Stimulated activated CD4-positive, alpha-beta T cell treated with anti-CD3 and anti-CD28 coated beads, TNF-alpha, amount 100 ng/mL, for 24 hours (primary cell): ENCODE measurements at regions not wholly inside any gene's neighbourhood (a gene's known extent, or its start where the extent isn't known, plus 50 kb on each side); places are given as distances from the start of the nearest gene placed in this dataset.
A peak's percentile ranks its signal among the peaks of the same experiment; 100 is the strongest.

Source experiments
- DNase-seq, 3 experiments: peaks; one replicate each; pipeline ENCODE4 v3.0.0-alpha.2; 2020; ENCODE audit warnings: low read depth in 3 of 3

DNA sequence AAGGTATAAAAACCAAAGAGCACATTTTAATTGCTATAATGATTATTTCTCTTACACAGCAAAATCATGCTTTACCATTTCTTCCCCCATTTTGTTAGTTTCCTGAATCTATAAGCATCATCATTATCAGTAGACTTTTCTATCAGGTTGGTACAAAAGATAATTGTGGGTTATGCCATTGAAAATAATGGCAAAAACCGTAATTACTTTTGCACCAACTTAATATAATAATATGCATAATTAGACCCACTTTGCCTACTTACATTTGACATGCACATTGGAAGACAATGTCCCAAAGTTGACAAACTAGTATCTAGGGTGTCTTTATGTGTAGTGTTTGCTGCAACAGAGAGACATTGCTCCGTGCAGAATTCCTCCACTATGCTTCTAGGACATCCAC lies 594.2 kb downstream of the LMO4 start:
- no peak for DNase-seq

DNA sequence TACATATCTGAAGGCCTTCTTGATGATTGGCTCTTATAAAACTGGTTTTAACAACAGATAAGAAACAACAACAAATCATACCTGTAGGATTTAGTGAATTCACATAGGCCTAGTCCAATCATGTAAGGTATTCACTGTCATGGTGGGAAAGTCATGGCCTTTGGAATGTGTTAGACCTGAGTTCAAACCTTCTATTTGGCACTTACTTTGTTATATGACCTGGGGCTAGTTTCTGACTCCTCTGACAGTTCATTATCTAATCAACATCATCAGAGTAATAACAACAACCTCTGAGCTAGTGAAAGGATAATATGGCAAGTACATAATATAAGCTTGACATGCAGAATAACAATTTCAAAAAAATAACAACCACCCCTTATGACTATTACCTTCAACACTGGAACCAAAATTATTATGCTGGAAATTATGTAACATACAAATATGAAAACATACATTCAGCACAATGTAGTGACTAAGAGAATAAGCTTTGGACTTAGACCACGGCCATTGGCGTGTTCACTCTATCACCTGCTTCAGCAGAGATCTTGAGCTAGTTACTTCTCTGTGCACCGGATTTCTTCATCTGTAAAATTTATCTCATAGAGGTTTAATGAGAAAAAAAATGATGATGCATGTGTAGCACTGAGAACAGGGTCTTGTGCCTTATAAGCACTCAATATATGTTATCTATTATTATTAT lies 597.6 kb downstream of the LMO4 start:
- DNase-seq: no peak

DNA sequence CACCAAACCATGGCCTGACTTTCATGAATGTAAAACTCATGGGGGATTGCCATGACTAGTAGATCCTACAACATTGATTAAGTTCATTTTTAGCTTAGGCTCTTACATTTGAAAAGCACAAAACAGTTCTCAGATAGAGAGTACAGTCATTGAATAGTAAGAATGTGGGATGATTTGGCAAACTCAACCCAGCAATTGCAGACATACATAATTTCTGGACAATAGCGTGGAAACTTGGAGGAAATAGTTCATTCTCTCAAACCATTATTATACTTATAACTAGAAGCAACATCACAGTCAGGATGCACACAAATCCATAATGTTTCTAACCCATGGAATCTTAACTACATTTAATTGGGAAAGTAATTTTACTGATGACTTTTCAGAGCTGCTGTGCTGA lies 598.2 kb downstream of the LMO4 start:
- DNase-seq: no peak

DNA sequence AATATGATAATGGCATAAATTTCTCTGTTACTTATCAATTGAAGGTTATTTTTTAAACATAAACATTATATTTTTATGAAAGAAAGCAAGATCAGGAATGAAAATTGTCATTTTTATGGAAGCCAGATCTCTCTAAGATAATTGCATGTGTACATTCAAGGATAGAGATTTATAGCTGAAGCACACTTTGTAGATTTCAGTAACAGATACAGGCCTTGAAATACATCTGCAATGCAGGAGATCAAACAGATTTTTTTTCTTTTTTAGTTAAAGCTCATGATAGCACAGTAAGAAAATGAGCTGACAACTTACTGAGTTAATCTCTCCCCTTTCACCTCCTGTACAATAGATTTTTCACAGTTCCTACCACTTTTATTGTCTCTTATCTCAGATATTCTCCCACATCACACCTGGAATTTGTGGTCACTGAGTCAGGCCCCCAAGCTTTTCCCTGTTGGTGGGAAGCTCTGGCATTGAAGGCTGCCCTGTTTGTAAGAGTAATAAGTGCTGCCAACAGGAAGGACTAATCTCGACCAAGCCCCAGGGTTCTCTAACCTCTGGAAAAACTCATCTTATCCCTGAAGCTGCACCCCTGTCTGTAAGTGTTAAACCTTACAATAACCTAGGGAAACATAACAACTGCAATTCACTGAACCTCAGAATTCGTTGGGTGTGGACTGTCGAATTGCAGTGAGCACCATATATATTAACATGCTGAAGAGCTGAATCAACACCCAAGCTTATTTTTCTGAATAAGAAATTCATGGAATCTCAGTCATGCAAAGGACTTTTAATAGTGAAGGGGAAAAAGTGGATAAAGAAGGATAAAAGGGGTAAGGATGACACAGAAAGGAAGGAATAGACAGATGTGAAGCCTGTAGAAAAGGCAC lies 599.0 kb downstream of the LMO4 start:
- no peak for DNase-seq

DNA sequence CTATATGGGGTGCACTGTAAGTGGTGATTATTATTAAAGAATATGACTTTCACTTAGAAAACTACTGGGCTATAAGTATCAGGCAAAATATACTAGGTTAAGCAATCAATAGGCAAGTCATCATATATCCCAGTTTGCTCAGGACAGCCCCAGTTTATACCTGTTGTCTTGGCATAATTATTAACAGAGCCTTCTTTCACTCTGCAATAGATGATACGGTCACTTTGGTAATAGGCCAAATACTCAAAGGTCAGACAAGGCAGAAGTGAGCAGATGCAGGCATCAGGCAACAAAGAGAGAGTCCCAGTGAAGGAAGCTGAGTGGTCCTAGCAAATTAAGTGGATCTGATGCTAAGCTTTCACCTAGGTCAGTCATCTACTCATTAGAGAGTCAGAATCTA lies 599.9 kb downstream of the LMO4 start:
- no peak for DNase-seq

DNA sequence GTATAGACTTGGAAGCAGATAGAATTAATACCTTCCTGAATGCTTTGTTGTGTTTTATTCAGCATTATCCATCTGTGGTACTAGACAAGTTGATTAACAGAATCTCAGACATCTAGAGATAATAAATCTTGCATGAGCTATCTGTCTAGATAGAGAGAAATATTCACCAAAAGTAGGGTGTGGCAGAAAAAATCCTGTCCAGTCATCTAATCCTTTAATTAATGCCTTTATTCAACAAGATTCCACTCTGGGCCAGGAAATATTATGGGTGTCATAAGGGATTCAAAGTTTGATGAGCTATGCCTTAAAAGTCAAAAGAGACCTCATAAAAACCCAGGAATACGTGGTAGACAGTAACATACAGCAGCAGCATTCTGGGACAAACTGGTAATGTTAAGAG lies 601.2 kb downstream of the LMO4 start:
- DNase-seq: no peak

DNA sequence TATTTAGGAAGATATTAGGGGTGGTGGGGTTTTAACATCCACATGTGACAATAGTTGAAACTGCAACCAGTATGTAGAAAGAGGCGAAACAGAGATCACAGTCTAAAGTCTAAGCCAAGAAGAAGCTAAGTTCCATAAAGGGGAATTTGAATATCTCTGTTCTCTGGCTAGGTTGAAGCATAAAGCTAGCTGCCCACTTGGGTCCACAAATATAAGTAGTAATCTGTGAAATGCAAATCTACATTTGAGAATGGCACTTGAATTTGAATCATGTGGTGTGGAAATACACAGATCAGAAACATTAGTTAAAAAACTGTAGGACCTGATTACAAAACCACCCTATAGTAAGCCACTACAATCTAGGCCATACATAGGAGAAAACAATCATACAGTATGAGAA lies 602.1 kb downstream of the LMO4 start:
- DNase-seq: no peak

DNA sequence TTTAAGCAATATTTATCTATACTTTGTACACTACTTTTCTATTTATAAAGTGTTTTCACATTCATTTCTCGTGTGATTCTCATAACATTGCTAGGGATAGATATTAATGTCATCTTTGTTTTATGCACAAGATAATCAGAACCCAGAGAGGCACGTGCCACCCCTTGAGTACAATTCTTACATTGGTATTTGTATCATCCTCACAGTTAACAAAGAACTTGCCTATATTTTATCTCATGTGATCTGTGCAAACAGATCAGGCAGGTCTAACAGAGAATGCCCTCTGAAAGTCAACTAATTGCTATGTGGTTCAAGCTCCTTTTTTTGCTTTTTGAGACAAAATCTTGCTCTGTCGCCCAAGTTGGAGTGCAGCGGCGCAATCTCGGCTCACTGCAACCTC lies 604.5 kb downstream of the LMO4 start:
- DNase-seq: no peak

DNA sequence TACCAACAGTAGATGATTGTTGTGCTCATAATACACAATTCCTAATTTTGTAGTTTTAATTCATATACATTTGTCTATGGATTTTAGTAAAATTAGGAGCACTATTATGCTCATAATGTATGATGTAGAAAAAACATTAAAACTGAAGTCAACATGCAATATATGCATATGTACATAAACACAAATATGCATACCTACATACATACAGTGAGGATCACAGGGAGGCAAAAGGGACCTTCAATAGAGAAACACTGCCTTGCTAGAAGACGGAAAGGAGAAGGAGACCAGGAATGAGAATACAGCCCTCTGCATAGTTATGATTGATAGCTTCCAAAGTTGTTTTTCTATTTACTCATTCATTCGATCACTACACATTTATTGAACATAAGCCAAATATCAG lies 606.5 kb downstream of the LMO4 start:
- no peak for DNase-seq

DNA sequence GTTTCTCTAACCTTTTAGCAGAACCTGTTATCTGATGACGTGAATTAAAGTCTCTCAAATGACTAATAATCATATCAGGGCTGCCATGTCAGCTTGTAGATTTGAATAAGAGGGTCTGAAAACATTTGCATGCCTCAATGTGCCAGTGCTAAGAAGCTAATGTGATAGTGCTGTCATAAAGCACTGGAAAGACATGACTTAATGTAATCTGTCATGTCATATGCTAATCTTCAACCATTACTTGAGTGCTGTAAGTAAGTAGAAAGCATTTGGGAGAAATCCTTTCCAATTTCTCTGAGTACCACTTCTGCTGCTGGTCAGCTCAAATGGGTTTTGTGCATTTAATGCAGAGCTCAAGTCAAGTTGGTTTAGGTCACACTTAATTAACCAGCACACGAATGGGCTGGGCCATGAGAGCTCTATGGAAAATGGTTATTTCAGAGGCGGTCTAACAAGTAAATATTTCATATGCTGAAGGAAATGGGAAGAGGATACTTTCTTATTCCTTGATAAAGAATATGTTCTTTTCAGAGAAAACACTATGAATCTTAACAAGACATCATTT lies 609.2 kb downstream of the LMO4 start:
- DNase-seq: no peak

DNA sequence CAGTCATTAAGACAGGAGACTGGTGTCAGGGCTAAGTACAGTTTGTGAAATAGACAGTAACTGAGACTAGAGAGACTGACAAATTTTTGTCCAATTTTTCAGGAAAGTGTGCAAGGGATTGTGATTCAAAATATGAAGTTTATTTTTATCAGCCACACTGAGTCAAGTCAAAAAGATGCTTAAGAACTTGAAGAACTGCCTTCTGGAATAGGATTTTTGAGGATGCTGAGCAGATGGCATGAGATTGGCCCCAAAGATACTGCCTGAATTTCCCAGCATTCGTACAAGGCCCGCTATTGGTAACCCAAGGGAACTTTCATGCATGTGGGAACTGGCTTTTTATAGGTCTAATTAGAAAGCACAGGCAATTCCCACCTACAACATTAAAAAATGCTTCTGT lies 610.0 kb downstream of the LMO4 start:
- DNase-seq: no peak

DNA sequence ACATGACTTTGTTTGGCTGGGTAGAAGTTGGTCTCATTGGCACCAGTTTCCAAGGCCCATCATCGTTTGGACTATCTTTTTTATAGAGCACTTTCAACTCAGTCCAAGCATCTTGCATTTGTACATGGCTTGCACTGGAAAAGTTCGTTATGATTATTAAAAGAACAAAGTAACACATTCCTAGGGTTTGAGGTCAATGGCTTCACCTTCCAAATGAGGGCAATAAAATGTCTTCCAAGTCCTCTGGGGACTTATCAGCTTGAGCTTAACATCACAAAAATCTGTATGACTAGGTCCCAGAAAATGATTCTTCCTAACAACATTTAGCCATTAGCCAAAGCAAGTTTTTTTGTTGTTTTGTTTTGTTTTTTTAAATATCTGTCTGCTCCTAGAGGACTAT lies 610.8 kb downstream of the LMO4 start:
- no peak for DNase-seq

DNA sequence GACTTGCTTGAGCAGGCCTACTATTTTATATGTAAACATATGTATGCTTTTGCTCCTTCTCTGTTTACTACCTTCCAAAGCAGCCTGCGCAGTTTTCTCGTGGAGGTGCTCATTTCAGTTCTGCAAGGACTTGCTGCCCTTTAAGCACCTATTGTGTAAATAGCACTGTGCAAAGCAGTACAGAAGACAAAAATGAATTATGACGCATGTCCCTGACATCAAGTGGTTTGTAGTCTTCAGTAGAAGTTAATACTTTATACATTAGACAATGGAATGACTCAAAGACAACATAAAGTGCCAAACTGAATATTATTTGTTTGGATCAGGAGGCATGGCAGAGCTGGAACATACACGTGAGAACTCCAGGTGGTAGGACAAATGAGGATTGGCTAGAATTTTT lies 611.7 kb downstream of the LMO4 start:
- DNase-seq: no peak

DNA sequence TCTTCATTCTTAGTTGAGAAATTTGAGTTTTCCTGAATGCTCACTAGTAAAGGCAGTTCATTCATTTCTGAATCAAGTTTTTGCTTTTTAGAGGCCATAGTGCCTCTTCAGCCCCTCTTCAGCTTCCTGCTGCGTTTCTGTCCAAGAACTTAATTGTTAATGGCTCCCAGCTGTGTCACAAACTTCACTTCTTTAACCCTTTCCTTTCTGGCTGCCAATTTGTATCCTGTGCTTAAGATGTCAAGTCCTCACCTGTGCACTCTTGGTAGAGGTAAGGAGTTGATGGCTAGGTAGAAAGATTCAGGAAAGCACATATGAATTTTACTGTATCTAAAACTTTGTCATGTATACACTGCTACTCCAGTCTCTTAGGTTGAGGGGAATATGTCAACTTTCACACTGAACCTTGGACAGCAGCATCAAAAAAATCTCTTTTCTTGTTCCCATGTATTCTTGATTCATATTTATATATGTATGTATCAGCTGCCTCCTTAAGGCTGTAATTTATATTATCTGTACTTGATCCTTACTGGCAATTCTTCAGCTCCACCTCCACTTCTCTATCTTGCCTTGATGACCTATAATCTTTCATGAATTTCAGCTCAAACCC lies 612.8 kb downstream of the LMO4 start:
- DNase-seq: no peak

DNA sequence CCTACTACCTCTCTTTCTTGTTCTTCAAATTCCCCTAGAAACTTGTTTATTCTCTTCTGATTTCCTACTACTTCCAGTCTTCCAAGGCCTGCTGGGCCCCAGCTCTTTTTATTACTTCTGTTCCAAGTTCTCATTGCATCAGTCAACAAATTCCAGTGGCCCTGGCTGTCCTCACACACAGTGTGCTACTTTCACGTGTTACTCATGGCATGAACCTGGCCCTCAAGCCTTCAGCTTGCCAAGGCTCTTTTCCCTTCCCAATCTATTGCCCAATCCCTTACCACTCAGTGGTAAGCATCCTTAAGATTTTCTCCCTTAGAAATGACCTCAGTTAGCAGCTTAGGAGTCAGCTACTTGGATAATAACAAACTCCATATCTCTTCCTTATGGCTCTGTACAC lies 613.5 kb downstream of the LMO4 start:
- DNase-seq: no peak

DNA sequence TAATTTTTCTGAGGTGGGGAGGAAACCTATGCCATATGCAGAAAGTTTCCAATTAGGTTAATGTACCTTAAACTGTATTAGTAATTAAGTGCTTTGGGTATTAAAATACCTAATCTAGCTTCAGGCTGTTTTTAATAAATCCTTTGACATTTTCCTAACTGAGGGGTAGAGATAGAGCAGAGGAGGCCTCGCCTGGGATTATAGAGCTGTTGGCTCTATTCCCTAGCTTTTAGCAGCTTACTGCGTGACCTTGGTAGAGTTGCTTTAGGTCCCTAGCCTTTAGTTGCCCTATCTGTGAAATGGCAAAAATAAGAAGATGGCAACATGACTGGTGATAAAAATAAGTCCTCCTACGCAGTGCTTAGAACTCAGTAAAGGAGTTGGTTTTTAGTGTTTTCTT lies 621.0 kb downstream of the LMO4 start:
- no peak for DNase-seq

DNA sequence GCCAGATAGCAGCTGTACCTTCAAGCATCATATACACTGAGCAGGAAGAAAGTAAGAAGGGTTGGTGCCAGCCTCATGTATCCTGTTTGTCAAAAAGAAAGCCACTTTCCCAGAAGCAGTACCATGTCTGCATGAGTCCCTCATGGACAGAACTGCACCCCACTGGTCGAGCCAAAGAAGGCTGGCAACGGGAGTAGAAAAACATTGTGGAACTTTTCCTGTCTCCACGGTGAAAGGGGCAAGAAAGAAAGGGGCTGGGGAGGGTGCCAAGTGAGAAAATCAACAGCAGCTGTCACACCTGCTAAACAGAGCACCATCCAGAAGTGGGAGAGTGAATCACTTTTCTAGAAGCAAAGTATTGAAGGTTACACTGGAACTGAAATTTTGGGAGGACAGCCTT lies 621.7 kb downstream of the LMO4 start:
- no peak for DNase-seq

DNA sequence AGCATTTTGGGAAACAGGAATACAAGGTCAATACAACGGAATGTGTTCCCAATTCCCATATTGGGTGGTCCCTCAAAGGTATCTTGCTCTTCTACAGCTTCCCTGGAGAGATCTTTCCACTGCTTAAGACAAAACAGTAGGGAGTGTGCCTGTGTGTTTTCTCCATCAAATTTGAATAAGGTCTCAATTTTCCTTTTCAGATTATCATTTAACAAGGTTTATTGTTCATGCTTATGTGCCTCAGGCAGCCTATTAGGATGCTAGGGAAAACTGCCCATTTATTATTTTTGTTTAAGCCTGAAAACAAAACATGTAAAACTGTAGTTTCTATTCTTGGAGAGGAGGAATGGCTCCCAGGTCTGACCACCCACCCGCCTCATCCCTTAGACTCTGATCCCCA lies 622.7 kb downstream of the LMO4 start:
- no peak for DNase-seq

DNA sequence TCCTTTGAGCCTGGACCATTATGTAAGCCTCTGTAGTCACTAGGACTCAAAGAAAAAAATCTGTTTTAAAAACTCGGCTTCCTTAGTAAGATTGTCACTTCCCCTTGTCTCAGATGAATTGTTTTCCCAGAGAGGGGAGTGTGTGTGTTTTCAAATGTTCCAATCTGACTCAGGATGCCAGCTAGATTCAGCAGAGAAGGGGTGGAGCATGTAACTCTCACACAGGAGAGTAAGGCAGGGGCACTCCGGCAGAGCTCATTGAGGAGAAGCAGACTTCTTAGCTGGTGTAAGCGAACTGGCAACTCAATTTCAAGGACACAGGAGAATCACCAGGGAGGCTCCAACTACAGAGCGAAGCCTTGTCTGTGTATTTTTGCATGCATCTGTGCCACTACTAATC lies 623.2 kb downstream of the LMO4 start:
- DNase-seq: no peak

DNA sequence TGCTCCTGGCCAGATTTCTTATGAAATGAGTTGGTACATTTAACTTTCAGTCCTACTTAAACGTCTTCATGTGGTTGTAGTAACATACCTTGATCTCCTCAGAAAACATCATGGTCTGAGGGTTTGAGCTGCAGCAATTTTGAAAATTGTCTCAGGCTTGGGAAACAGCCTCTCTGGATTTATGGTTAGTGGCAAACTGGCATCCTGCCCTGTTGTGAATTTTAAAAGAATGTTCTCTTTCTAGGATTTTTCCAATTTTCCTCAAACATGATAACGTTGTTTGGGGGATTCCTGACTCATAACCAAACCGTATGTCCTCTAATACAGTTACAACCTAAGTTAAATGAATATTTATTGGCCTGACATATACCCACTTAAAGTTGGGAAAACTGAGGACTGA lies 624.4 kb downstream of the LMO4 start:
- DNase-seq: no peak

DNA sequence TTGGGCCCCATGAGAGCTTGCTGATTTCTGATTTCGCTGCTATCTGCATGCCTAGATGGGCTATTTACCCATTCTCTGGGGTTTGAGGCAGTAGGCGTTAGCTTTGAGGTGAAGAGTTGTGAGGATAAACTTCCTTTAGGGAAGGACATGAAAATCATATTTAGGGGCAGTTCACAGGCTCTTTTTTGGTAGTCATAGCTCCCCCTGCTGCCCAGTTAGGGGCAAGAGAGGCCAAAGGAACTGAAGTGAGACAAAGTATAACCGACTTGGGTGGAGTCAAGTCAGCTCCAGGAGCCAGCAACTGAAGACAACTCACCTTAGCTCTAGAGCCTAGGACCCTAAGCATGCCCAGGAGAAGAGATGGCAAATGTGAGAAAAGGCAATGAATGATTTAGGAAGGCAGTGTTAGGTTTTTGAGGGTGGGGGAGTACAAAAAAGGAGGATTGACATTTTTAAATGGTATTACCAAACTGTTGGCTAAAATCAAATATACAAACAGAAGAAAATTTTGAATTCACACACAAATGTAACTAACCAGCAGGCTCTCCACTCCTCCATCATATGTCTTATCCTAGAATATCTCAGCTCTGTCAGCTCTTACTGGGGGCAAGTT lies 625.2 kb downstream of the LMO4 start:
- peak; percentile 5 to 23 (median 12) for DNase-seq

DNA sequence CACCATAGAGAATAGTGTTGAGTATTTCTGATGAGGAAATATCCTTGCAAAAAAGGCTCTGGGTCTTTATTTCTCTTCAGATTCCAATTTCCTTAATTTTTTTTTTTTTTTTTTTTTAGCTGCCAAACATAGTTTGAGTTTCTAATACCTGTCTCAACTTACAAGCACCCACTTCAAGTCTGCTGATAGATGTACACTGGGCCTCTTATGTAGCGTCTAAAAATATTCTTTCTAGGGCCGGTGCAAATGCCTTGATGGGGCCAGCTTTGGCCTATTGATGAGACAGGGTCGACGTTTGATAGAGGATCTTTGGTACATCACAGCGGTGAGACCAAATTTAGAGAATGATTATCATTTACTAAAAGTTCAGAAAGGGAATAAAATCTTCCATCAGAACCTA lies 626.4 kb downstream of the LMO4 start:
- no peak for DNase-seq
